ENCODE measurements at regions not wholly inside any gene's neighbourhood (a gene's known extent, or its start where the extent isn't known, plus 50 kb on each side); places are given as distances from the start of the nearest gene placed in this dataset.
A peak's percentile ranks its signal among the peaks of the same experiment; 100 is the strongest.
"Not testable (repeated sequence)": the region's sequence is repeated elsewhere in the genome, so short reads cannot be mapped to it uniquely, and the experiment has no call there.

DNA sequence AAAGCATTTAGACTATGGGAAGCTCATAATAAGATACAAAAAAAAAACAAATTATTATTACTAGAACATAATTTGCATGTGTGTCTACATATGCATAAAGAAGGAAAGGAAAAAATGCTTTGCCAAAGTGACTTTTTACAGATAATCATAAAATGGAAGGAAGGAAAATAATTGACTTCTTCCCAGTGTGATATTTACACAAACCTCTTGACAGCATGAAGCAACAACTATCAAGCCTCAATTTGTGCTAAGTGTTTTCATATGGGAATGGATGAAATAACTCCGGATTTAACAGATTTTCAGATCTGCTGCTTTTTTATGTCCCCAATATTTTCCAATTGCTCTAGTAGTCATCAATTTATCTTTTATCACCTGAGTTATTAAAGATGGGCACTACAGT is 275.9 kb upstream of the REG3G start:
- DNase-seq = no peak

DNA sequence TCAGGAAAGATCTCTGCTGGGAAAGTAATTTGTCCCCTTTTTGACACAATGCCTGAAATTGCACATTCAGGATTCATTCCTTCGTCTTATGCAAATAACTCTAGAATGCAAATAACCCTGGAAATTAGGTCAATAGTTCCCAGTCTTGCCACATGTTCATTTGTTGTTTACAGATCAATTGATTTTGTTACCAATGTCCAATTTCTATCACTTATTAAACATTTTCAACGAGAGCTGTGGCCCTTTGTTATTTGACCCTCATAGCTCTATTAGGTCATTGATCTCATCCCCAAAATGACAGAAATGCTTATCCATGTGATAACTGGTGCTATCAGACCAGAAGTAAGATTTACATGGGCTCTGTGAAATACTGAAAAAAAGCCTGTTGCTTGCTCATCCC is 275.3 kb upstream of the REG3G start:
- no peak for DNase-seq

DNA sequence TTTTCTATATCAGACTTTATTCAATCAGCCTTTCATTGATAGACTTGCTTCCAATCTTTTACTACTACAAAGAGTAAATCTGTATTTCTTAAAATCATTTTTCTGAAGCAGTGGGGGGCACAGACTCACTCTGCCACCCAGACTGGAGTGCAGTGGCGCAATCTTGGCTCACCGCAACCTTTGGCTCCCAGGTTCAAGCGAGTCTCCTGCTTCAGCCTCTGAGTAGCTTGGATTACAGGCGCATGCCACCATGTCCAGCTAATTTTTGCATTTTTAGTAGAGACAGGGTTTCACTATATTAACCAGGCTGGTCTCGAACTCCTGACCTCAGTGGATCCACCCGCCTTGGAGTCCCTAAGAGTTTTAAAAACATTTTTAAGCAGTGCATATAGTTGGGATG is 270.6 kb upstream of the REG3G start:
- no peak for DNase-seq

DNA sequence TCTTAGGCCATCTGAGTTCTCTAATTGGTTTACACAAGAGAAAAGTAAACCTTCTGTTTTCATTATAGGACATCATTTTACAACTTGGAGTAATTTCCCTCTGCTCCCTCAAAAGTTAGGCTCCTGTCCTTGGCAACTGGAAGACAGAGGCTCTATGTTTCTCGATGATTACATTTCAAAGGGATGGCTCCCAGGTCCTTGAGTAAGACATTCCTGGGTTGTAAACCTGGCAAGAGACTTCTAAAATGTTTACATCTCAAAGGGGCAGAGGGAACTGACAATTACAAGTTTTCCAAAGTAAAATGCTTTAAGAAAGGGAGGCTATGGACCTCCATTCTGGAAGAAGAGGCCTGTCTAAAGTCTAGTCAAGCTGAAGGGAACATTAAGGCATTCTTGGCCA is 268.3 kb upstream of the REG3G start:
- DNase-seq = no peak

DNA sequence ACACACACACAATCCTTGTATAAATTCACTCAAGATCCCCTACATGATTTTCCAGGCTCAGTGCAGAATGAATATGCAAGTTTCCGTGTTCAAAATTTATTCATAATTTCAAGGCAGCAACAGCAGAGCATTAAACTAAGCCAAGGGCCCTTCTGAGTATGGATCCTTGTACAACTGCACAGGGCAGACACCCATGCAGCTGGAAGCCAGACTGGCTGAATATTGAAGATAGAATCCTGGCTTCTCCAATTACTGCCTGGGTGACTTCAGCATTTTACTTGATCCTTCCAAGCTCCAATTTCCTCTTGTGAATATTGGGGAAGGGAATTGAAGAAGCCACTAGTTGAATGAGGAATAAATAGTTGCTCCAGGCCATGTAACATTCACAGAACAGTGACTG is 267.9 kb upstream of the REG3G start:
- DNase-seq = no peak

DNA sequence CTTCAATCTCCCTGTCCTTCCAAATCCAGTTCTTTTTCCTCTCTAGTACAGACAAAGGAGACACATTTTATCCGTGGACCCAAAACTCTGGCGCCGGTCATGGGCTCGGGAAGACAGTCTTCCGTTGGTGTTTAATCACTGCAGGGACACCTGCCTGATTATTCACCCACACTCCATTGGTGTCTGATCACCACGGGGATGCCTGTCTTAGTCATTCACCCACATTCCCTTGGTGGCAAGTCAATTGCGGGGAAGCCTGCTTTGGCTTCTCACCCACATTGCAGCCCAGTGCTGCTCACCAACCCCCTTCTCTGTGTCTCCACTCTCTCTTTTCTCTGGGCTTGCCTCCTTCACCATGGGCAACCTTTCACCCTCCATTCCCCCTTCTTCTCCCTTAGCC is 266.7 kb upstream of the REG3G start:
- not testable (repeated sequence) for DNase-seq

DNA sequence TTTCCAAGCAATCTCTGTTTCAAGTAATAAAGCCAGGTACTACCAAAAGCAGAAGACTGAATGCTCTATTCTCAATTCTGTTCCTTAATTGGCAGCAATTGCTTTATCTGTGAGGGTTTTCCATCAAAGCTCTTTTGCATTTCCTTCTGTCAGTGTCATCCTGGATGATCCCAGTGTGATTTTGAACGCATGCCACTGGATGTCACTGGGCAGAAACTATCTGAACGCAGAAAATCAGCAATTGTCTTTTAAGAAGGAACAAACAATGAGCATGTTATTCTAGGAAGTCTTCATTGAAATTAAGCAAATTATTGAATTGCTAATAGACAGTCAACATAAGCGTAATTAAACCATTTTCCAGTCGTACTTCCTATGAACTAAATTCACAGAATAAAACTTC is 259.0 kb upstream of the REG3G start:
- no peak for DNase-seq

DNA sequence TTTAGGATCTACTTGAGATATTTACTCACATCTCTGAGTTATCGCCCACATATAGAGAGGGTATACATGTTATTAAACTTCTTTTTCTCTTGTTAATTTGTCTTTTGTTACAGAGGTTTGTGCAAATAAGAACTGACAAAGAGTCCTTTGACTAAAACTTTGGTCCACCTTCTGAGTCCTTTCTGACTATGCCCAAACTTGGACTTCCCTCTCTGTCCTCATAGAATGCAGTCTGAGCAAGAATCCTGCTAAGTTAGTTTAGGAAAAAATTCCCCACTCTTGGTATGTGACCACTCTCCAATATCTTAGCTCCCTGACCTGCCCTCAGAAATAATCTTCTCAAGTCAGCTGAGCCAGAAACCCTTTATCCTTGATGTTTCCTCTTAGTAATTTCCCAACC is 257.5 kb upstream of the REG3G start:
- DNase-seq = no peak

DNA sequence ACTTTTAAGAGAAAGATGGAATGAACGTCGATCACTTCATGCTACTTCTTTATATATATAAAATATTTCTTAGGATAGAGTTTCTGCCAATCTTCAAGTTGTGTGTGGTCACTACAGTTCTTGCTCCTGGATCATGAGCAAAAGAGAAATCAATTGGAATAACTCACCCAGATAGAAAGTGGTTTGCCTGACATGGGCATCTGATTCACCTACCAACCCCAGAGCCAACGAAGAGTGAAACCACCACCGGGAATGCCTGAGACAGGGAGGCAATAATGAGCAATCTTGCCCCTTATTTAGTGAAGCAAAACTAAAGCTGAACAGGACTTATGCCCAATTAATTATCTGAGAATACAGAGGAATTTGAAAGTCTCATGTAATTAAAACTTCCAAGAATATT is 250.2 kb upstream of the REG3G start:
- DNase-seq = no peak

DNA sequence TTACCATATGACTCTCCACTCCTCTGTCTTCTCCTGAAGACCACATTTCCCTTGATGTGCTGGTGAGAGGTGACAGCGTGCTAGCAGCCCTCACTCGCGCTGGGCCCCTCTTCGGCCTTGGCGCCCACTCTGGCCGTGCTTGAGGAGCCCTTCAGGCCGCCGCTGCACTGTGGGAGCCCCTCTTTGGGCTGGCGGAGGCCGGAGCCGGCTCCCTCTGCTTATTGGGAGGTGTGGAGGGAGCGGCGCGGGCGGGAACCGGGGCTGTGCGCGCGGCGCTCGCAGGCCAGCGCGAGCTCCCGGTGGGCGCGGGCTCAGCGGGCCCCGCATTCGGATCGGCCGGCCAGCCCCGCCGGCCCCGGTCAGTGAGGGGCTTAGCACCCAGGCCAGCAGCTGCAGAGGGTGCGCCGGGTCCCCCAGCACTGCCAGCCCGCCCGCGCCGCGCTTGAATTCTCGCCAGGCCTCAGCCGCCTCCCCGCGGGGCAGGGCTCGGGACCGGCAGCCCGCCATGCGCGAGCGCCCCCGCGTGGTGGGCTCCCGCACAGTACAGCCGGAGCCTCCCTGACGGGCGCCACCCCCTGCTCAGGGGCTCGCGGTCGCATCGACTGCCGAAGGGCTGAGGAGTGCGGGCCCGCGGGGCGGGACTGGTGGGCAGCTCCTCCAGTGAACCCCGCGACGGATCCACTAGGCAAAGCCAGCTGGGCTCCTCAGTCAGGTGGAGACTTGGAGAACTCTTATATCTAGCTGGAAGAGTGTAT is 246.6 kb upstream of the REG3G start:
- no peak for DNase-seq

DNA sequence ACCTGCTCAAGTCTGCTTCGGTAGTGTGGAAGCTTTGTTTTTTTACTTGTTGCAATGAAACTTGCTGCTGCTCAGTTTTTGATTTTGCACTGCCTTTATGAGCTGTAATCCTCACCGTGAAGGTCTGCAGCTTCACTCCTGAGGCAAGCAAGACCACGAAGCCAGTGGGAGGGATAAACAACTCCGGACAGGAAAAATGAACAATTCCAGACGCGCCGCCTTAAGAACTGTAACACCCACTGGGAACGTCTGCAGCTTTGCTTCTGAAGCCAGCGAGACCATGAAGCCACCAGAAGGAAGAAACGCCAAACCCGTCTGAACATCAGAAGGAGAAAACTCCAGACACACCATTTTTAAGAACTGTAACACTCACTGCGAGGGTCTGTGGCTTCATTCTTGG is 245.7 kb upstream of the REG3G start:
- no peak for DNase-seq

DNA sequence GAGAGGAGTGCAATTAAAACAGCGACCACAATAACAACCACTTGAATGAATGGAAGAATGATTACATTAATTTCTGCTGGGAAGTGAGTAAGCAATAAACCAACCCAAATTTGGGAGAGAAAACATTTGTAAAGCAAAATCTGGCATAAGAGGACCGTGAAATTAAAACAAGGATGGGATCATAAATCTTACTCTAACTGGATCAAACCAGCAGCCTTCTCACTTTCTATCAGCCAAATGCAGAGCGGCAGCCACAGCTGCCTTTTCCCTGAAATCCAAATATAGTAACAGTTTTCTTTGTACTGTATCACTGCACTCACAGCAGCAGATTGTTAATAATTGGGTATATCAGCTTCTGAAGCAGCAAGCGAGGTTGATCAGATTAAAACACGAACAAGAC is 245.2 kb upstream of the REG3G start:
- DNase-seq = no peak

DNA sequence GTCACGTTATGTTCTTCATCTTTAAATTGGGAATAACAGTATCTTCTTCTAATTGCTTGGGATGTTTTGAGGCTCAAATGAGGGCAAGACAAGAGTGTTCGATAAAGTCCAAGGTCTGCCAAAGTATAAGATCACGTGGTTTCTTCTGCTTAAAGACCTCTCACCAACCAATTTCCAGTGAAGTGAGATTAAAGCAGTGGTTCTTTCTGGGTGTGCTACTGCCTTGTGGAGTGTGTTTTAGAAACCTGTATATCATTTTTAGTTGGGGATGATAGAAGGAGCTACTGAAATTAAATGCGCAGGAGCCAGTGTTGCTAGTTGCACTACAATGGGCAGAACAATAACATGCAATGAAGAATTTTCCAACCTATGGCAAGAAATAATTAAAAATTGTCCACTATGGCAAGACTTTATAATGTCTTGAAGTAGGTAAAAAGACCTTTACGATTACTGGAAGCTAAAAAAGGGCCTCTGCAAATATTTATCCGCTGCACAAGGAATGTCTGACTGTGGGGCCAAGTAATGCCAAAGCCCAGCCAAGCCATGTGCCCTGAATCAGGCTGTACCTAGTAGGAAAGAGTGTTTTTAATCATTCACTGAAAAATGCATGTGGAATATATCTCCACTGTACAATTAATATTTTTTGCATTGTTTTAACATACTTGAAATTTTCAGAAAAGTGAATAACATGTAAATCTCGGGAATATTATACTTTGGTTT is 244.5 kb upstream of the REG3G start:
- DNase-seq = no peak

DNA sequence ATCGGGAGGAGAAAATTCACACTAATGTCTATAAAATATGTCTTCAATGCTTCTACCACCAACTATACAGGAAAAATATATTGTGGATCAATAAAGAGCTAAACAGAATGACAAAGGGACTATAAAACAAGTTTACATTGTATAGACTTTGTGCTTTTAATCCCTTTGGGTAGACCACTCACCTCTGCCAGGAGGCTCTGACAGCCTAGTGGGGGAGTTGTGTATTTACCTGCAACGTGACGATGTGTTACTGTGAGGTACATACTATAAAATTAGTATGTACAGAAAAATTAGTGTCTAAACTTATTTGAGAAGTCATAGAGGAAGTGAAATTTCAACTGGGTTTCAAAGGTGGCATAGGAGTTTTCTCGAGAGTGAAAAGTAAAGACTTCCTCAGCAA is 243.3 kb upstream of the REG3G start:
- DNase-seq = no peak

DNA sequence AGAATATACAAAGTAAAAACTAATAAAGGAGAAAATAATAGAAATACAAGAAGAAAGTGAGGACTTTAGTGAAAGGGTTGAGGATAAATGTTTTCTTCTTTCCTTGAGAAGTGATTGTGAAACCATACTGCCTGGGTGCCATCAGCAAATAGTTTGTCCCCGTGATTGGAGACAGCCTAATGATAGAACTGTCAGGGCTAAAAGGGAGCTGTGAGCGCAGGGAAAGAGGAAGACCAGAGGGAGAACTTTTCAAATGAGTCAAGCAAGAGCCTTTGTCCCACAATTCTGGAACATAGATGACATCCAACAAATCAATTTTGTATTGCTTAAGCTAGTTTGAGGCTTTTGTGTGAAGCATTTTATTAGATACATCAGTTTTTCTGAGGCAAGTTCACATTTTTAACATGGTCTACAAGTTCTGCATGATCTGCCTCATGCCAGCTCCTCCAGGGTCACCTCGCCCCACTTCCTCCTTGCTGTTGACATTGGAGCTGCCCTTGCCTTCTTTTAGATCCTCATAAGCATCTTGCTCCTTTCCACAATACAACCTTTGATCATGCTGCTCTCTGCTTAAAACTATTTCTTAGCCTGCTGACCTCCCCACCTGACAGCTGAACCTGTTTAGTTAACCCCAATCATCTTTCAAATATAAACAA is 213.4 kb upstream of the REG3G start:
- DNase-seq = peak in 3 of 4 experiments; percentile 3 to 69 (median 42)

DNA sequence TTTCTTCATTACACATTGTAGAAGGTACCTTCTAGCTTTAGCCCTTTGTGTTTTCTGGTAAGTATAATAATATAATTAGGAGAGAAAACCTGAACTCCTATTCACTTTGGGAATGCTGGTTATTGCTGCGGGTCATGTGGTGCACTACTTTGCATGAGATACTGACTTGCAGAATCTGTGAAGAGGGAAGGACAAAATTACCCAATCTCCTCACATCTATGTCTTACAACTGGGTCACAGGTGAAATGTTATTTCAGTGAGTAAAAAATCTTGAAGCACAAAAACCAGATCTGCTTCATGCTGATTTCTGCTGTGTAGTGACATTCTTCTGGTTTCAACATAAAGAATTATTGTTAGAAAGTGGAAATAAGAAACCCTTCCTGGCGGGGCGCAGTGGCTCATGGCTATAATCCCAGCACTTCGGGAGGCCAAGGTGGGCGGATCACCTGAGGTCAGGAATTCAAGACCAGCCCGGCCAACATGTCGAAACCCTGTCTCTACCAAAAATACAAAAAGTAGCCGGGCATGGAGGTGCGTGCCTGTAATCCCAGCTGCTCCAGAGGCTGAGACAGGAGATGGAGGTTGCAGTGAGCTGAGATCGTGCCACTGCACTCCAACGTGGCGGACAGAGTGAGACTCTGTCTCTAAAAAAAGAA is 211.0 kb upstream of the REG3G start:
- peak in 1 of 4 experiments; percentile 36 for DNase-seq

DNA sequence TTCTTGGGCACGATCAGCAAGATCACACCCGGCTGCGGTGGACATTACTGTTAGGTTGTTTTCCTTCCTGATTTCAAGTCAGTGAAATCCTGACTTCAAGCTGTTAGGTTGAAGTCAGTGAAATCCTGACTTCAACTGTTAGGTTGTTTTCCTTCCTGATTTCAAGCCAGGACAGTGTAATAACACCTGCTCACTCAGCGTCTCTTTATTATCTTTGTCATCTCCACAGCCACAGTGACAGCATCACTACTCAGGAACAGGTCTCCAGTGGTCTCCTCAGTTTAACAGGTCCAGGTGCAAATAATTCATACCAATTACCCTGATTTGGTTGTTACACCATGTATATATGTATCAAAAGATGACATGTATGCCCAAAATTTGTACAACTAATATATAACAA is 208.1 kb upstream of the REG3G start:
- no peak for DNase-seq

DNA sequence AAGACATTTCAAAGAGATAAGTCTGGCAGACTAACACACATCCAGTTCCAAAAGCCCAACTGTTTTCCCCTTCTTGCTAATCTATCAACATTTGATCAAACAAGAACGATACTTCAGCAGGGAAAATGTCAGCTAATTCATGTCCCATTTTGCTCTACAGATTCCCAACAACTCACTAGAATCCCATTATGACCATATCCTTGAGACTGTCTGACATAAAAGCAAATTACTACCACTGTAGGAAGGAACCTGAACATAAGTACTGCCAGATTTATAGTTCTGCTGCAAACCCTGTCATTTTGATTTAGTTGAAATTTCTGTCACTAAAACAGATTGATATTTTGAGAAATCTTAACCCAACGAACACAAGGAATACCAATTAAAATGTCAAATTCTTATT is 193.0 kb upstream of the REG3G start:
- DNase-seq = no peak

DNA sequence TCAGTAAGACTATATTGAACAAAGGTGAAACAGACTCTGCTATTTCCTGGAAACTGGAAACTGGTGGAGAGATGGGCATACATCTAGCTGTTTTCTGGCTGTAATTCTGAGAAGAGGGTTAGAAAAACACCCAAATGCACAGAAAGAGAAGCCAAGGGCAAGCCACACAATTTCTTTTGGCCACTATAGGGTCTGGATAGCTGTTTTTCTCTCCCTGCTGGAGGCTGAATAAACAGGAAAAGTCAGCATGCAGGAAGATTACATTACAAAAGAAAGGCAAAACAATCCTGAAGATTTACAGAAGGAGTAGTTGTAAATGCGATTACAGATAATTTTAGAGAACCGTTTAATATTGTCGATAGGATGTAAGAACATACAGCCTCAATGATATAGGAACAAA is 186.2 kb upstream of the REG3G start:
- no peak for DNase-seq

DNA sequence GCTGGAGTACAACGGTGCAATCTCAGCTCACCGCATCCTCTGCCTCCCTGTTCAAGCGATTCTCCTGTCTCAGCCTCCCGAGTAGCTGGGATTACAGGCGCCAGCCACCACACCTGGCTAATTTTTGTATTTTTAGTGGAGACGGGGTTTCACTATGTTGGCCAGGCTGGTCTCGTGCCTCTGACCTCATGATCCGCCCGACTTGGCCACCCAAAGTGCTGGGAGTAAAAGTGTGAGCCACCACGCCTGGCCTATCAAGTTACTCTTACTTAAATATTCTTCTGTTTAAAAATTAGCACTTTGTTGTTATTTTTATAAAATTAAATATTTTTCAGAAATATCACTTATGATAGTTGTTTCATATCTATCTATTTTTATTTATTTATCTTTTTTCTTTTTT is 185.2 kb upstream of the REG3G start:
- DNase-seq = not testable (repeated sequence)

DNA sequence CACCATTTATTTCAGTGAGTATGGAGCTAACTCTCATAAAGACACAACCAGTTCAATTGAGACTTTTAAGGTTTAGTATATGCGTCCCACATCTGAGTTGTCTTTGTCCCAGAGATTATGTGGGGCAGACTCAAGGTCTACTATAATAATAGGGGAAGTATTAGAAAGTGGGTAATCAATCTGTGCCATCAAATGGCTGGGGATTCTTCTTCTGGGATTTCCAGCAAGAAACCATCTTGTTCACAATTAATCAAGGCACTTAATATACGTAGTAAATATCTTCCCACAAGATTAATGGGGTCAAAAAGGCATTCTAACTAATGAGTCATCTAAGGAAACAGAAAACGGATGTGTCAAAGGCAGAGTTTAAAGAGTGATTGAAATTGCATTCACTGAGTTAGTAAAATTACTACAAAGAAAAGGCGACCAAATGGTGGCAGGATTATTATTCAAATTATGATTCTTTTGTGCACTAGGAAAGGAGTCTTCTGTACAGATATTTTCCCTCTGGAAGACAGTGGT is 179.8 kb upstream of the REG3G start:
- no peak for DNase-seq

DNA sequence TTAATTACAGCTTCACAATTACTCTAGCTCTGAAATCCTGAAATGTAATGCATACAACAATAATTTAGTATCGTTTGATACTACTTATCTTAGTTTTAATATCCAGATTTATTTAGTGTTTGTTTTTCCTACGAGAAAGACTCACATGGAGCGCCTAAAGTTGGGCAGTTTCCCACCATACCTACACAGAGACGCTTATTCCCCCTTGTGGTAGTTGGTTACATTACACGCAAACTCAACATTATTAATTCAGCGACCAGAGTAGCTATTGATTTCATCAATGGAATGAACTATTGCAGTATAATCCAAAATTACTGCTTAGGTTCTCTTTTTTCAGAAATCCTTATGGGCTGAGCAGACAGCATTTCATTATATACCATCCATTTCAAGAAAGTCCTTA is 164.0 kb upstream of the REG3G start:
- peak; percentile 2 to 36 (median 4) for DNase-seq

DNA sequence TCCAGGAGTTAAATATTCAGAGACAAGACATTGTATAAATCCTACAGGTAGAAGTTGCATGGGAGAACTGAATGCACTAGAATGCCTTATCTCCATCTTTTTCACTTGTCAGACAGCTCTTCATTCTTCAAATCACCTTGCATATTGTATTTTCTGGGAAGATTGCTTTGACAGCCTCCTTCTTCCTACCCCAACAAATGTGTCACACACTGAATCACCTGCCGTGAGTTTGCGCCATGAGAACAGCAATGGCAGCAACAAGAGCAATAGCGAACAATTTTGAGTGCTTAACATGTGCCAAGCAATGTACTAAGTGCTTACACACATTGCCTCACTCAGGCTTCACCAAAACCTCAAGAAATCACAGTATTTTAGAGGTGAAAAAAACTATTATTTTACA is 161.3 kb upstream of the REG3G start:
- DNase-seq = no peak

Data from suppressor macrophage (primary cell).